HT1080 (cell line): ENCODE measurements at regions not wholly inside any gene's neighbourhood (a gene's known extent, or its start where the extent isn't known, plus 50 kb on each side); places are given as distances from the start of the nearest gene placed in this dataset.

Experiments used
- DNase-seq: peaks from one replicate; pipeline ENCODE4 v3.0.0-alpha.2; 2015; ENCODE audit warnings: low read depth

GRCh38 chrX:5829469-5829868 lies 399.2 kb downstream of the NLGN4X start:
- no peak for DNase-seq

DNA sequence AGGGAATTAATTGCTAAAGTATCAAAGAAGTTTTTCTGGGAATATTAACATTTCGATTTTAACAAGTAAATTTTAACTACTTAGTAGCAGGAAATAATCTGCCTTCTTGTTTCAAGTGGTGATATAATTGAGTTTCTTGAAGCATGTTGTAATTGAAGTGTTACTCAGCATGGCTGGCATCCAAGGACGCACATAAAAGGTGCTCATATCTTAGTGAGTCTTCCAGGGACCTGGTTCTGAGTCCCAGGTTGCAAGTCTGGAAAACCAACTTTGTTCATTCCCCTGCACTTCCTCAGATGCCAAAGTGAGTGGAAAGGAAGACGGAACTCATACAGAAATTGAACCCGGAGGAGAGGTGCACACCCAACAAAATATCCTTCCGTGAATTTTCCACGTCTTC lies 399.6 kb downstream of the NLGN4X start:
- DNase-seq = no peak

GRCh38 chrX:5823903-5824302 lies 404.8 kb downstream of the NLGN4X start:
- DNase-seq = no peak

DNA sequence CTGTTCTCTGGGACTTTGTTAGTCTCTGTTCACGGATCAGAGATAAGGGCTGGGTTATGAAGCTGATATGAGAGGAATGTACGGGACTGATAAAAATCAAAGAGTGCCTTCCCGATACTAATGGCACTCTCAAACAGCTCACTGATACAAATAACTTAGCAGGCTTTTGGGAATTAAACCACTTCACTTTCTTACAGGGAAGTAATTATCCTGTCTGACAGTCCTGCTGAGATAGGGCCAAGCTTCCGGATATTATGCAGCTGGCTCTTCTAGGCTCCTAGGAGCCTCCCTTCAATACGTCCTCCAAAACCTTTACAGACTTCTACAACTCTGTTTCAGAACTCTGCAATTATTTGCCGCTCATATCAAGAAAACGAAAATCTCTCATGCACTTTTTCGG lies 418.0 kb downstream of the NLGN4X start:
- no peak for DNase-seq

DNA sequence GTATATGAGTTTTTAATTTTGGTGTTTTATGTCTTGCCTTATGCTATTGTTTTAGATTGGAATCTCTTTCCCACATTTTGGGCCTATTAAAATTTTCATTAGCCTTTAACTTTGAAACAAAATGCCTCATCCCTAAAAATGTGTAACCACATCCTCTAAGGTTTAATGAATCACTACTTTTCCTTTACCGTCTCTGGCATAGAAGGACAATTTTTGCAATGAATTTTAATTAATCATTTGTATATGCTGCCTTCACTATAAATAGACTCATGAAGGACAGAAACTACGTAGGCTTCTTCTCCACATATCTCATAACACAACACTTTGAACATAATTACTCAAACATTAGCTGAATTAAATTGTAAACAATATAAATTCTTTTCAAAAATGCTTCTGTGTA lies 421.5 kb downstream of the NLGN4X start:
- DNase-seq = peak; percentile 3

- no peak for DNase-seq
These were observed 426.3 kb downstream of the NLGN4X start for GRCh38 chrX:5802391-5802790.

DNA sequence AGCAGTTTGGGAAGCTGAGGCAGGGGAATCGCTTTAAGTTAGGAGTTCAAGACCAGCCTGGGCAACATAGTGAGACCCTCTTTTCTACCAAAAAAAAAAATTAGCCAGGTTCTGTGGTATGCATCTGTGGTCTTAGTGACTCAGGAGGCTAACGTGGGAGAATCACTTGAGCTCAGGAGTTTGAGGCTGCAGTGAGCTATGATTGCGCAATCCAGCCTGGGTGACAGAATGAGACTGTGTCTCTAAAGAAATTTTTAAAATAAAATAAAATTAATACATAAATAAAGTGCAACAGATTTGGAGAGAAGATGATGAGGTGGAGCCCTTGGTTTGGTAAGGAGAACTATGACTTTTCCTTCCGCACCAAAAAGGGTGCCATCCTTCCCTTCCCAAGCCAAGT lies 436.9 kb downstream of the NLGN4X start:
- DNase-seq = no peak

DNA sequence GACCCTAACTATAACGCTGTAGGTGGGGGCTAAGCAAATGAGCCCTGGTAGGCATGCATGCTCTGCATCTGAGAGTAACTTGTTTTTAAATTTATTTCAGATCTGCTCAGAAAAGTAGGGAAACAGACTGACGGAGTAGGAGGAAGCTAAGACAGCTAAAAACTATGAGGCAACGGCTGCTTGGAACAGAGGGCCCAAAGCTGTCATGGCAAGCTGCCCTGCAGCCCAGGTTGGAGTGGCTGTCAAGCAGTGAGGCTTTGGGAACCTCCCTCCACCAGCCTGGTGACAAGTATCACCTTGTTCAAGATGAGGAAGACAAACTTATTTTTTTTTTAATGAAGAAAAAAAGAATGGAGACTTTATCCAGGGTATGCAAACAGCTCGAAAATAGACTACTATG lies 439.8 kb downstream of the NLGN4X start:
- no peak for DNase-seq

DNA sequence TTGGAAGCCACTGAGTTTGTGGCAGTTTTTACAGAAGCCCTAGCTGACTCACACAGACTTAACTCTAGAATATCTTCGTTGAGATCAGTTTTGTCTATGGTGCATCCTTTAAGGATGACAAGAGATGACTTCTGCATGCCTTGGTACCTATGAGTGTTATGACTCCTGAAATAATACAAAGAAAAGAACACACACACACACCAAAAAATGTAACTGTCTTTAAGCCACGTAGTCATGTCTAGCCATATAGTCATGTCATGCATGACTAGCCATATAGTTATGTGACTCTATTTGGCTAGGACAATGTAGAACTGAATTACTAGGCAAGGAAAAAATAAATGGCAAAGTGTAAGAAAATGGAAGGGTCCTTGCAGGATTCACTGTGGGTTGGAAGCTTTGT lies 447.8 kb downstream of the NLGN4X start:
- DNase-seq = no peak

DNA sequence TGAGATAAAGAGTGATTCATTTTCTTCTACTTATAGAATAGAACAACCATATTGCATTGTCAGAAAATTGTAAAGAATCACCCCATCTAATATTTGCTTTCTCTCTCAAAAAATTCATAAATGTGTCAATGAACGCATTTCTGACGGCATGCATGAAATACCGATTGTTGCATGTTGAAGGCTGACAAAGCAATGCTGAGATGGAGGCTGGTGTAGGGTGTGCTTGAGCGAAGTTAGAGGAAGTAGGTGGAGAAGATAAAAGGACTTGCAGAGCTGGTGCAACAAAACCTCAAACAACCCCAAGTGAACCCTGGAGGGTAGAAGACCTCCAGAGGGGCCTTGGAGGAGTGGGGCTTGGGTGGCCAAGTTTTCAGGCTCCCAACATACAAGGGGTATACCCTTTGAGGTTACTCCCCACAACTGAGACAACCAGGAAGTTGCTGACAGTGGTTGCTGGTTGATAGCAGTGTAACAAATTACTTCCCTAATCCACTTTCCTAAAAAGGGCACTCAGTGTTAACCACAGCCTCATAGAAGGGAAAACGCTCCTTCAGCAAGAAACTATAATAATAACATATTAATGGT lies 452.7 kb downstream of the NLGN4X start:
- no peak for DNase-seq

DNA sequence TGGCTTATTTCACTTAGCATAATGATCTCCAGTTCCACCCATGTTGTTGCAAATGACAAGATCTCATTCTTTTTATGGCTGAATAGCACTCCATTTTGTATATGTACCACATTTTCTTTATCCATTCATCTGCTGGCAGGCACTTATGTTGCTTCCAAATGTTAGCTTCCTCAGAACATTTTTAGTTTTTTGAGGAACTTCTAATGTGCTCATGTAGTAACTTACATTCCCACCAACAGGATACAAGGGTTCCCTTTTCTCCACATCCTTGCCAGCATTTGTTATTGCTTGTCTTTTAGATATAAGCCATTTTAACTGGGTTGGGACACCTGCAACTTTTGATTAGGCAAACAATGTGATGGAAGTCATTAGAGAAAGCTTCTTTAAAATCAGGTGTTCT lies 454.2 kb downstream of the NLGN4X start:
- no peak for DNase-seq

DNA sequence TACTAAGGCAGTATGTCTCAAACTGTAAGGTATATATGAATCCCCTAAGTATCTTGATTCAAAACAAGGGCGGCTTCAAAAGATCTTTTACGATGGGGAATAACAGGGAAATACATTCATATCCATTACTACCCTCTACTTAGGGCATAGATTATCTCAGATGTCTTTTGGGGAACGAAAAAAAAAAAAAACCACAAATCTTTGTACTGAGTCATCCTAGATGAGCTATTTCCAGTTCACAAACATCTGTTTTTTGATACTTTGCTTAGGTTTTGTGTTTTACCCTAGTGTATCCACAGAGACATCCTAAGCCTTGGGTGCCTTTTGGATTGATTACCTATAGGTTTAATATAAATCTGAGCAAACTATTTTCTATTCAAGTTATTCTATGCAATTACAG lies 457.2 kb downstream of the NLGN4X start:
- DNase-seq = peak; percentile 6

DNA sequence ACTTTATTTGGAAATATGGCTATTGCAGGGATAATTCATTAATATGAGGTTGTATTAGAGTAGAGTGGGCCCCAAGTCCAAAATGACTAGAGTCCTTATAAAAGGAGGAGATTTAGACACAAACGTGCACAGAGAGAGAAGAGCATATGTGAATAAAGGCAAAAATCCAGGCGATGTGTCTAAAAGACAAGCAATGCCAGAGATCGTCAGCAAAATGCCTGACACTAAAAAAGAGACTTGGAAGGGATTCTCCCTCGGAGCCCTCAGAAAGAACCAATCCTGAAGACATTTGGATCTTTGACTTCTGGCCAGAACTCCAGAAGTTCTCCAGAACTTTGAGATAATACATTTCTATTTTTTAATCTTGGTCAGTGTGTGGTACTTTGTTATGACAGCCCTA lies 472.1 kb downstream of the NLGN4X start:
- DNase-seq = no peak

DNA sequence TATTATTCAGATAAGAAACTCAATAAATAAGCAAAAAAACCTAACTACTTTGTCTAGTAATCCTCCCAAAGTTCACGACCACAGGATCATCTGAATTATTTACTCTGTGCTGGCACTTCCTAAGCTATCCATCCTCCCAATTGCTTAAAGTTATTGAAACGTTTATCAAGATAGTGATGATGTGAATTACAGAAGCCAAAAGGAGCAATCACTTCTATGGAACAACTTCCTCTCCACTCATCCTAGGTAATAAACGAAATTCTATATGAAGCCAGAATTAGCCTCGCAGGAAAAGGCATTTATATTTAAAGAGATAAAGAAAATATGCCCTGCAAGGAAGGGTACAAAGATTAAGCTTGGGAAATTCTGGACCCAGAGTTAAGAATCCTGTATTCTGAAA lies 475.4 kb downstream of the NLGN4X start:
- no peak for DNase-seq

DNA sequence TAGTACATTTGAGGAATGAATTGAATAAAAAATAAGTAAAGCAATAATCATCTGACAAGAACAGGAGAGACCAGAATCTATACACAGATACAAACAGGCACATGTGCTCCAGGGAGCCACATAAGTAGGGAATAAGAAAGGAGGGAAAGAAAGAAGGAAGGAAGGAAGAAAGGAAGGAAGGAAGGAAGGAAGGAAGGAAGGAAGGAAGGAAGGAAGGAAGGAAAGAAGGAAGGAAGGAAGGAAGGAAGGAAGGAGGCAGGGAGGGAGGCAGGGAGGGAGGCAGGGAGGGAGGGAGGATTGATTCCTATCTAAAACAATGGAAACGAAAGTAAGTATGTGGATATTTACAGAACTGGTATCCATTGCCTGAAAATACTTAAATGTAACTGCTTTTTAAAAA lies 475.8 kb downstream of the NLGN4X start:
- DNase-seq = no peak

GRCh38 chrX:5748586-5749150 lies 480.0 kb downstream of the NLGN4X start:
- DNase-seq = no peak

GRCh38 chrX:5746231-5746630 lies 482.4 kb downstream of the NLGN4X start:
- peak; percentile 29 for DNase-seq

- DNase-seq = peak; percentile 13
These were observed 495.2 kb downstream of the NLGN4X start for GRCh38 chrX:5733501-5733900.

DNA sequence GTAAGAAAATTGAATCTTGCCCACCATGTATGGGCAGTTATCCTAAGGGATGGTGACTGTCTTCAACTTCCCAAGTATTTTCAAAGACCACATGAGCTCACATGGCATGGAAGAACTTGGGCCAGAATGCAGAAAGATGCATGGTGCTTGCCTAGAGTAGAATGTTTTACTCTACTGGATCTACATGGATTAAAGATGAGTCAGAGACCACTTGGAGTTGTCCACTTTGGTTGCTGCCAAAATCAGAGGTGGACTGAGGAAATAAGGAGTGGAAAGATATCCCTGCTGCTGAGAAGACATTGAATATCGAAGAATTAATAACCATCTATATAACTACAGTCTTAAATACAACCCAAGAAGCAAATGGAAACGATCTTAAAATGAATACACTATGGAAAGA lies 498.1 kb downstream of the NLGN4X start:
- peak; percentile 50 for DNase-seq

DNA sequence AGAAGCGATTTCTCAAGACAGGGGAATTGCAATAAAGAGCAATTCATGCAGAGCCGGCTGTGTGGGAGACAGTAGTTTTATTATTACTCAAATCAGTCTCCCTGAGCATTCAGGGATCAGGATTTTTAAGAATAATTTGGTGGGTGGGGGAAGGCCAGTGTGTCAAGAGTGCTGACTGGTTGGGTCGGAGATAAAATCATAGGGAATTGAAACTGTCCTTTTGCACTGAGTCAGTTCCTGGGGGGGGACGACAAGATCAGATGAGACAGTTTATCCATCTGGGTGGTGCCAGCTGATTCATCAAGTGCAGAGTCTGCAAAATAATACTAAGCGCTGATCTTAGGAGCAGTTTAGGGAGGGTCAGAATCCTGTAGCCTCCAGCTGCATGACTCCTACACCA lies 502.4 kb downstream of the NLGN4X start:
- peak; percentile 79 for DNase-seq

DNA sequence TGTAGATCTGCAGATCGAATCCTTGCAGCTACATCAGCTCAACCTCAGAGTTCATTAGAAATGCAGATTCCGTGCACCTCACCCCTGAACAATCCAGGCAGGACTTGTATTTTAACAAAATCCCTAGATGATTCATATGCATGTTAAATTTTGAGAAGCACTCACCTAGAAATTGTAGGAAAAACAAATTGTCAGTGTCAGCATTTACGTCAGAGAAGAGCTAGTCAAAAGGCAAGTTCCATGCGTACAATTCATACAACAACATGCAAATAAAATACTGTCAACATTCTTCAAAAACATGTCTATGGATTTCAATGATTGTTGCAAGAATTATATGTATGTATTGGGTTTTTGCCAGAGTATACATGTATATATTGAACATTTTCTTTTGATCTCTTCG lies 504.5 kb downstream of the NLGN4X start:
- no peak for DNase-seq

- DNase-seq = no peak
These were observed 510.0 kb downstream of the NLGN4X start for GRCh38 chrX:5718651-5719050.

GRCh38 chrX:5716666-5717065 lies 512.0 kb downstream of the NLGN4X start:
- DNase-seq = no peak

DNA sequence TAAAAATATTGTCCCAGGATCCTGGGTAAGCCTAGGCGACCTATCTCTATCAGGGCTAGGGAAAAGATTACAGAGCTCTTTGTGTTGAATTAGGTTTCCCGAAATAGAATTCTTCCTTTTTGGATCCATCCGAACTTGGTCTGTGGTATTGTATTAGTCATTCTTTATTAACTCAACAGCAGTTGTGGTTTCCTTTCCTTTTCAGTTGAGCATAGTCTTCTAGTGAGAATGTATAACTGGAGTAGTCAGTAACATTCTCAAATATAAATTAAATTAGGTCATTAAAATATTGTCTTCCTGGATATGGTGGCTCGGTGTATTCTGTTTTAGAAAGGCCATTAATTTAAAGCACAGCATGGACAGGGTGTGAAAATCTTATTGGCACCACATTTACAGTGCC lies 520.4 kb downstream of the NLGN4X start:
- DNase-seq = peak; percentile 72
